ENCODE measurements at regions not wholly inside any gene's neighbourhood (a gene's known extent, or its start where the extent isn't known, plus 50 kb on each side); places are given as distances from the start of the nearest gene placed in this dataset.
"Not testable (repeated sequence)": the region's sequence is repeated elsewhere in the genome, so short reads cannot be mapped to it uniquely, and the experiment has no call there.

GRCh38 chr5:136546441-136546840, 181.1 kb upstream of the TRPC7 start:
- not testable (repeated sequence) for DNase-seq (ENCODE audit: low read depth in 3 of 3)

GRCh38 chr5:136545031-136545430, 179.7 kb upstream of the TRPC7 start:
- DNase-seq (ENCODE audit: low read depth in 3 of 3), result not testable (repeated sequence)

DNA sequence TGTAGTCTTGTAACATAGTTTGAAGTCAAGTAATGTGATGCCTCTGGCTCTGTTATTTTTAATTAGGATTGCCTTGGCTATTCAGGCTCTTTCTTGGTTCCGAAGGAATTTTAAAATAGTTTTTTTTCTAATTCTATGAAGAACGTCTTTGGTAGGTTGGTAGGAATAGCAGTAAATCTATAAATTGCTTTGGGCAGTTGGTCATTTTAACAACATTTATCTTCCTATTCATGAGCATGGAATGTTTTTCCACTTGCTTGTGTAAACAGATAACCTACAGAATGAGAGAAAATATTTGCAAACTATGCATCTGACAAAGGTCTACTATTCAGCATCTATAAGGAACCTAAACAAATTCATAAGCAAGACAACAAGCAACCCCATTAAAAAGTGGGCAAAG, 173.2 kb upstream of the TRPC7 start:
- no peak for DNase-seq (ENCODE audit: low read depth in 3 of 3)

DNA sequence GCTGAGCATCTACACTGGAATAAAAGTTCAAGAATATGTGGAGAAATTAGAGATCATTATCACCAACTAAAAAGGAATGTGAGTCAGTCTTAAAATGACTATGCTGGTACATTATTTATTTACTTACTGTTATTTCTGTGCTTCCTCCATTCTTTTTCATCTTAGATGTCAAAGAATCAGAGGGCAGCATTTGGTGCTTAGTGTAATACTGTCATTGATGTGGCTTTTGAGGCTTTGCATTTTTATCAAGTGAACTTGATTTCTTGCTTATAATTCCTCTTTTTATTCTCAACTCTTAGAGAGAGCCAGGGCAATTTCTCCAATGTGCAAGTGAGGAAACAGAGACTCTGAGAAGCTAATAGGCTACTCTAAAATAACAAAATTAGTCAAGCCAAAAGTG, 163.7 kb upstream of the TRPC7 start:
- DNase-seq (ENCODE audit: low read depth in 3 of 3), result no peak

GRCh38 chr5:136528481-136529030, 163.2 kb upstream of the TRPC7 start:
- no peak for DNase-seq (ENCODE audit: low read depth in 3 of 3)

- DNase-seq (ENCODE audit: low read depth in 3 of 3), result no peak
Measured at GRCh38 chr5:136527311-136527710, 162.0 kb upstream of the TRPC7 start.

- DNase-seq (ENCODE audit: low read depth in 3 of 3), result no peak
Measured at GRCh38 chr5:136526791-136527190, 161.4 kb upstream of the TRPC7 start.

DNA sequence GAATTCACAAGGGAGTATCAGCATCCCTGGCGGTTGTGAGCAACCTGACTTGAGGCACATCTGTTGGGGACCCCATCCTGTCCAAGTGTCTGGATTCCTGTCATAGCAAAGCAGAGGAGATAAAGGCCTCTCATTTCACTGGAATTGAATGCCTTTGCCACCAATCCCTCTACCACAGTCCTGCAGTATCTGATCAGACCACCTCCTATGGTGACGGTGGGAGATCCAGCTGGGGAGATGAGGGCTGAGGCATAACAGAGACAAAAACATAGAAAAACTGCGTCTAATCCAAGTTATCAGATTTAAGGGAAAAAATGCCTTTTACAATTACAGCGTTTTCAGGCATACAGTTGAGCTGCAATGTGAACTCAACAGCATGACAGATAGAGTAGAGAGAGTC, 160.7 kb upstream of the TRPC7 start:
- no peak for DNase-seq (ENCODE audit: low read depth in 3 of 3)

DNA sequence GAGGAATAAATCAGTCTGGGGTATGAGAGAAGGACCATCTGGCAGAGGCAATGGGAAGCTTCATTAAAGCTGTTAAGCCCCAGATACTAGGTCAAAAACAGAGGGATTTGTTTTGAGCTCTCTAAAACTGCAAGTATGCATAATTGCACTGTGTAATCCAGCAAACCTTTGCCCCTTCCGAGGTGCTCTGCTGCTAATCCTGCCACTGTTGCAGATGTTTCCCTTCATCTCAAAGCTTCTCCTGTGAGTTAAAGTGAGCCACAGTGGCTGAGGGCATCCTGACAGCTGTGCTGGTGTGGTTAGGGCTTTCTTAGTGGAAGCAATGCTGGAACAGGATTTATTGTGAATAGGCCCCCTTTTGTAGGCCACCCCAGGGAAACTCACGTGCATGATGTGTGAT, 160.3 kb upstream of the TRPC7 start:
- no peak for DNase-seq (ENCODE audit: low read depth in 3 of 3)

GRCh38 chr5:136522217-136522956, 157.0 kb upstream of the TRPC7 start:
- DNase-seq (ENCODE audit: low read depth in 3 of 3), result no peak

DNA sequence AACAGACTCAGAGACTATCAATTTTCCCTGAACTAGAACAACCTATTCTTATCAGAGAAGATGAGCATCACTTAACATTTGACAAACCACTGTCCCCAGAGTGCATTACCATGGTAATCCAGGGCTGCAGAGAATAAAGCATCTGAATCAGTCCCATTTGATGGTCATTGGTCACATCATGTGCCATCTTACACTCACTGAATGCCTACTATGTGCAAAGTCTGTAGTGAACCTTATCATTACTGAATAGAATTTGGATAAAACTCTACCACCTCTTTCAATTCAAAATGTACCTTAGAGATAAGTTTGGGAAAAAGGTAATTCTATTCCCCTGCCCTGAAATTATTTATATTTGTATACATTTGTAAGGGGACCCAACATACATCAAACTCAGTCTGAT, 156.4 kb upstream of the TRPC7 start:
- DNase-seq (ENCODE audit: low read depth in 3 of 3), result no peak

DNA sequence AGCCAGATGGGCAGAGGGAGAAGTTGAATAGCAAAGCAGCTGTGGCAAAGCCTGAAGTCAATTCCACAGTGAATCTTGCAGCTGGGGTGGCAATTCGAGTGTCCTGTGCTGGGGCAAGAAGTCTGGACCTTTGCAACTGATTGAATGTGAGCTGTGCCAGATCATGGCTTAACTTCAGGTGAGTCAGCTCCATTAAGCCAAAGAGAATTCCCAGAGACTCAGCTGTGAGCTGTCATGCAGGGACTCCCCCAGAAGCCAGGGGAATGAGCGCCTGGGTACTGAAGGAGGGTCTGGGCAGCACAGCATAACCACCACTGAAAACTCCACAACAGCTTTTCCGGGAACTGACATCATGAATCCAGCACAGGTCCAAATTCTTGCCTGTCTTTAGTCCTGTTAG, 153.5 kb upstream of the TRPC7 start:
- DNase-seq (ENCODE audit: low read depth in 3 of 3), result no peak

DNA sequence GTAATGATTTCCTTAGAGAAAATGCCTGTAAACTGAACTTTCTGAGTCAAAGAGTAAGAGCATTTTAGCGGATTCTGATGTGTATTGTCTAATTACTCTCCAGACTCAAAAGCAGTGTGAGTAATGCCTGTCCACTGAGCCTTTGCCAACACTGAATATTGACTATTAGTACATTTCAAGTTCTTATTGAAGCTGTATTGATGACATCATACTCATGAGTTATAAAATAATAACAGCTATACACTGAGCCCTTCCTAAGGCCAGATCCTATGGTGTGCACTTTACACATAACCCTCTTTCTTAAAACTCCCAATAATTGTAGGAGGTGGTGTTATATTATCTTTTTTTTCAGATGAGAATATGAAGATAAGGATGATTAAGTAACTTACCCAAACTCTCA, 152.8 kb upstream of the TRPC7 start:
- DNase-seq (ENCODE audit: low read depth in 3 of 3), result no peak

DNA sequence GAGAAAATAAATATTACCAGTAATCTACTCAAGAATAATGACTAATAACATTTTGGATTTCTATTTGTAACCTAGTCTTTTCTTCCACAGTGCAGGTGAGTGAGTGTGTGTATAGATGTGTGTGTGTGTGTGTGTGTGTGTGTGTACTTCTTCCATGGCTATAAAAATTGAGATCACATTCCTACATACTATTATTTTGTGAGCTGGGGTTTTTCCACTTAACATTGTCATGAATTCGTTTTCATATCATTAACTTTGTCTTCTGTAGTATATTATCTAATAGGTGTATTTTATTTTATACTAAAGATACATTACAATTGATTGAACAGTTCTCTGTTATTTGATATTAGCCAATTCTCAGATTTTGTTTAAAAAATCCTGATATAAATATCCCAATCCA, 152.4 kb upstream of the TRPC7 start:
- no peak for DNase-seq (ENCODE audit: low read depth in 3 of 3)

DNA sequence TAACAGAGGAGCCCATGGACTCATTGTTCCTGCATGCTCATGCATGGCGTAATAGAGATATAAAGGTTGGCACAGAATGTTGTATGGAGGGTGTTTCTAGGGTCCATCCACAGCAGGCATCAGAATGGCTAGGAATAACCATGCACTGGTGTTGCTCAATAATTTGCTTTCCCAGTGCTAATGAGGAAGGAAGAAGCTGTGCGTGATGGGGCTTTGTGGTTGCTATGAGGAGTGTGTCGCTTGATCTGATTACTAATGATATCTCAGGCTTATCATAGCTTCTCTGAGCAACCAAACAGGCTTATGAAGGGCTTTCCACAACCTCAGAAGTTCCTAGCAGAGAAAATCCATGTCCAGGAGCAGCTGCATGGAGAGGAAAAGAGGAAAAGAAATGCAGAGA, 151.3 kb upstream of the TRPC7 start:
- DNase-seq (ENCODE audit: low read depth in 3 of 3), result no peak

- no peak for DNase-seq (ENCODE audit: low read depth in 3 of 3)
Measured at GRCh38 chr5:136513430-136513829, 148.1 kb upstream of the TRPC7 start.

DNA sequence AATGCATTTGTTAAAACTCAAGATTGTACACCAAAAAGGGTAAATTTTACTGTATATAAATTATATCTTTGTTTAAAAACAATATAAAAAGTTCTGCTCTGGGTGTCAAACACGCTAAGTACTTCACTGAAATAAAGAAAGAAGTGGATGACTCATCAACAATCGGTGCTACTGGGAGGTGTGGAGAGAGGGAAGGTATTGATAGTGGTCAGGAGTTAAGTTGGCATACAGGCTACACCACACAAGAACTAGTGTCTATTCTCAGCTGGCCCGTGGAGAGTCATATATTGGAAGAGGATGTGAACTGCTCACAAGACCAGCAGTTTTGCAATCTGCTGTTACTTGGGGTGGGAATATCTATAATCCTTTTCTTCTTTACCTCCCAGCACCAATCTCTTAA, 145.7 kb upstream of the TRPC7 start:
- no peak for DNase-seq (ENCODE audit: low read depth in 3 of 3)

GRCh38 chr5:136510481-136510880, 145.1 kb upstream of the TRPC7 start:
- DNase-seq (ENCODE audit: low read depth in 3 of 3), result no peak

- no peak for DNase-seq (ENCODE audit: low read depth in 3 of 3)
Measured at GRCh38 chr5:136506131-136506530, 140.8 kb upstream of the TRPC7 start.

DNA sequence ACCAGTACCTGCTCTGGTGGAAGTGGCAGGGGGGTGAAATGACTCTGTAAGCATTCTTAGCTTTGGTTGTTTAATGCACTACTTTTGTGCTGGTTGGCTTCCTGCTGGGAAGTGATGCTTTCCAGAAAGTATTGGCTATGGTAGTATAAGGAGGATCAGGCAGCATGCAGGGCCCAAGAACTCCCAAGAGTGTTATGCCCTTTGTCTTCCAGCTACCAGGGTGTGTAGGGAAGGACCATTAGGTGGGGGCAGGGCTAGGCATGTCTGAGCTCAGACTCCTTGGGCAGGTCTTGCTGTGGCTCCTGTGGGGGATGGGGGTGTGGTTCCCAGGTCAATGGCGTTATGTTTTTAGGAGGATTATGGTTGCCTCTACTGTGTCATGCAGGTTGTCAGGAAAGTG, 135.8 kb upstream of the TRPC7 start:
- no peak for DNase-seq (ENCODE audit: low read depth in 3 of 3)

- DNase-seq (ENCODE audit: low read depth in 3 of 3), result no peak
Measured at GRCh38 chr5:136492587-136492986, 127.2 kb upstream of the TRPC7 start.

GRCh38 chr5:136491806-136492205, 126.5 kb upstream of the TRPC7 start:
- DNase-seq (ENCODE audit: low read depth in 3 of 3), result no peak

DNA sequence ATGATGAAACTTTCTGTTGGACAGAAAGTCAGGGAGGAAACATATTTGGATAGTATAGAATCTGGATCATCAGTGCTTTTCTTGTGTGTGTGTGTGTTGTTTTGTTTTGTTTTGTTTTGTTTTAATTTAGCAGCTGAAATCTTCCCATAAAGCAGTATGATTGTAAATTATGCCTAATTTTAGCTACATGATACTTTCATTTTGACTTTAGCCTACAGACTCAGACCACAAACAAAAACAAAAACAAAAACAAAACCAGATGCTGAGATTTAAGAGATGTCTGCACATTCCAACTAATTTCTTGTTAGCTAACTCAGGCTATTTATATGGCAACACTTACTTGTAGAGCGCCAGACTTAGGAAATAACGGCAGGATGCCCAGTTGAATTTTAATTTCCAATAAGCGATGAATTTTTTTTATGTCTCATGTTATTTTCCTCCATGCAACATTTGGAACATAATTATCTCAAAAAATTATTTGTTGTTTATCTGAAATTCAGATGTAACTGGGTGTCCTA, 119.5 kb upstream of the TRPC7 start:
- no peak for DNase-seq (ENCODE audit: low read depth in 3 of 3)

DNA sequence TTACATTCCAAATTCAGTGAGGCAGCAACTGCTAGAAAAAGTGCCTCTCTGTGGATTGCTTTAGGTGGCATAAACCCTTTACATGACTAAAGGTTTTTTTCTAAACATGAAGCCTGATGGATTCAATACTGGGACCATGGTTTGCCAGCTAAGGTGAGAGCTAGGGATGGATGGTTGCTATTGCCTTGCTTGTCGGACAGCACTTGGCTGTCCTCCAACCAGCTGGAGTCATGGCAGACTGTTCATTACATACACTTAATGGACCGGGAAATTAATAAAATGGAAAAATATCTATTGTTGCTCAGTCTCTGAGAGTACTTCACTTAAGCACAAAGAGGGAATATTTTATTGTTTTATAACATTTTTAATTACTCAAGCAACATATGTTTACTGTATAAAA, 116.9 kb upstream of the TRPC7 start:
- no peak for DNase-seq (ENCODE audit: low read depth in 3 of 3)
